Heart left ventricle (tissue), 13 donors: ENCODE measurements at regions not wholly inside any gene's neighbourhood (a gene's known extent, or its start where the extent isn't known, plus 50 kb on each side); places are given as distances from the start of the nearest gene placed in this dataset.

Source experiments
- CTCF ChIP-seq, 12 donors: fragments of 200-600 bp; sonication (generic) in 4 of 12; IDR thresholded peaks; one replicate each; pipeline versions ENCODE4 v1.5.0 to v1.8.0; 2018 to 2022; ENCODE audit warnings: antibody characterized with exemption in 12 of 12, mild to moderate bottlenecking in 5 of 12
- POLR2A ChIP-seq, 2 donors: fragments of 450-650 bp; IDR thresholded peaks; one replicate each; pipeline ENCODE4 v1.6.1; 2017; ENCODE audit warnings: antibody characterized with exemption in 2 of 2, mild to moderate bottlenecking in 2 of 2, moderate library complexity in 2 of 2
- donor health status: ischemic (EF 13 %, LVEDD 7.1; RV severe dilation, severe dysfunction).
- donor health status: DM: no; HTN: yes; CAD: no.
- donor health status: DM: no; HTN: no; CAD: no.
- donor health status: ischemic (EF 25% LVEDD 6.9; RV normal size, moderate dysfunction).
- donor health status: ischemic (EF 25% LVEDD 5.7; RV mildly dilated, moderate dysfunction).
- donor health status: ischemic (EF 35%, LVEDD 5.7; RV mildly dilated, moderate dysfunction).
- donor health status: nonischemic (EF 11% LVEDD 7.7; RV severe dilation, severe dysfunction).
- donor health status: DM: yes; HTN: yes; CAD: no.
- donor health status: PGD.
- donor health status: ischemic (EF 29% LVEDD 5.4; RV normal size, mild dysfunction).
- donor health status: nonischemic (EF 23%, LVEDD 6.1; RV moderate dilation, normal function).

GRCh38 chr5:99973779-99974178, 561.4 kb upstream of the FAM174A start:
- TF ChIP-seq CTCF (IDR thresholded peaks at IDR 0.05) (no peak), POLR2A (IDR thresholded peaks at IDR 0.05) (no peak)
